GM19324 (cell line): ENCODE measurements at regions not wholly inside any gene's neighbourhood (a gene's known extent, or its start where the extent isn't known, plus 50 kb on each side); places are given as distances from the start of the nearest gene placed in this dataset.

Experiments used
- ATAC-seq: cut with Tn5 transposase; IDR thresholded peaks from one replicate; pipeline ENCODE4 v1.9.1; 2021; ENCODE audit warnings: mild to moderate bottlenecking, moderate library complexity; ENCODE audit not compliant: unreplicated experiment, low FRiP score

- no peak for ATAC-seq
Measured at GRCh38 chr5:2507611-2508010, 243.9 kb downstream of the IRX2 start.

GRCh38 chr5:2506603-2507002 lies 244.9 kb downstream of the IRX2 start:
- no peak for ATAC-seq

DNA sequence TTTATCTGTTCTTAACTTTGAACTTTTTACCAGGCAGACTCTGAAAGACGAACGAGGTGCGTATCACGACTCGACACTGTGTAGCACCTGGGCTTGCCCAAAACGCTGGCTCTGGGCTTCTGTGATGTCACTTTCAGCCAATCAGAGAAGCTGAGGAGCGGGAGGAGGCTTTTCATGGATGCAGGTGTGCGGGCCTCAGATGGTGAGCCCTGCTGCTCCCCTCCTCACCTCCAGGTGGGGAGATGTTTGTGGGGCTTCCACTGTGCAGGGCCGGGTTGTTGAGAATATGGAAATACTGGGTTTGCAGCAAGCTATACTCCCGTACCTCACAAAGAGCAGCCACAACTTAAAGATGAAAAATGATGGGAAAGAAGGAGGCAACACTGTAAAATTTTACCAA lies 246.3 kb downstream of the IRX2 start:
- no peak for ATAC-seq

DNA sequence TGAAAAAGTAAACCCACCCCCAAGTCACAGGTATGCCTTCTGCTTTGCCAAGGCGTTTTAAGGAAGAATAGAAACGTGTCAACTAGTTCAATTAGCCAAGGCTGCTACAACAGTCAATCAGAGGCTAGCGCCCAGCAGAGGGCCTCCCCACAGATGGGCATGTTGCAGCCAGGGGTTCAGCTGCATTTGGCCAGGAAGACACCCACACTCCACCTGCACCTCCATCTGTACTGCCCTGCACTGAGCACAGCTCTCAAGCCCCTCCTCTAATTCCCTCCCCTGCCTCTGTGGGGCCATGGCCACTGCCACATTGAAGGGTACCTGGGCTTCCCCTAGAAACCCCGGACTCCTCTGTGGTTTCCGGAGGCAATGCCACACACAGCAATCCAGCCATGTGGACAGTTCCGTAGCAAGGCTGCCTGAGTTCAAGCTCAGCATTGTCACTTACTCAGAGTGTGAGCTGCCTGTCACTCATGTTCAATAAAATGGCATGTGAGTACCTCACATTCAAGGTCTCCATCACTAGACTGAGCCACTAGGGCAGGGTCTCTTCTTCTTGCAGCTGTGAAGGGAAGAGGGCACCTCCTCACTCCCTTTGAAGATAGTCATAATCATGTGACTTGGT lies 248.4 kb downstream of the IRX2 start:
- ATAC-seq = no peak

DNA sequence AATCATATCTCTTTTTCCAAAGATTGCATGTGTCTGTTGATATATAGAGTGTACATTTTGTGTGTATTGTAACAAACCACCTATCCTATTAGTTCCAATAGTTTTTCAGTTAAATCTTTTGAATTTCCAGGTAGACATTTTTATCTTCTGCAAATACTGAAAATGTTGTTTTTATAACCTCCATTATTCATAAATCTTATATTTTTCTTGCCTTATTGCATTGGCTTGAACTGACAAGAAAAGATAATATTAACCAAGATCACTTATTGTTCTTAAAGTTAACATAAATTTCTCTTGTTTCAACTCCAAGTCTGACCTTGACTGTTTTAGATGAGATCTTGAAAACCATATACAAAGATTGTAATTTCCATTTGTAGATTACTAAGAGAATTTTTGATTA lies 251.6 kb downstream of the IRX2 start:
- ATAC-seq = no peak

DNA sequence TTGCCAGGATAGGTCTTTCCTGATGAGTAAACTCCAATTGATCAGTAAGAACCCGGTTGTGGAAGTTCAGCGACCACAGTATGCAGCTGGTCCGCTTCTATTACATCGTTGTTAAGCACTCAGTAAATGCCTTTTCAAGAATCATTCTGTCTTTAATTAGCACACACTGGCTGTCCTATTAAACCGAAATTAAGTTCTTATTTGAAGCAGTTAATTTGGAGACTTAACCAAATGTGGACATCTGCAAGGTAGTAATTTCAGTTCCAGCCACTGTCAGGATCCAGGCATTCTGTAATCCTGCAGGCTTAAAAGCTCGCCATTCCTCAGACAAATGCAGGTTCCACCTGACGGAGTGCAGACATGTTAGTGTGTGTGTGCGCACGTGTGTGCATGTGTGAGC lies 254.6 kb downstream of the IRX2 start:
- ATAC-seq = no peak

- no peak for ATAC-seq
Measured at GRCh38 chr5:2496126-2496525, 255.4 kb downstream of the IRX2 start.

- ATAC-seq = no peak
Measured at GRCh38 chr5:2493356-2493755, 258.1 kb downstream of the IRX2 start.

GRCh38 chr5:2492476-2492875 lies 259.0 kb downstream of the IRX2 start:
- no peak for ATAC-seq

- ATAC-seq = no peak
Measured at GRCh38 chr5:2491846-2492245, 259.6 kb downstream of the IRX2 start.

DNA sequence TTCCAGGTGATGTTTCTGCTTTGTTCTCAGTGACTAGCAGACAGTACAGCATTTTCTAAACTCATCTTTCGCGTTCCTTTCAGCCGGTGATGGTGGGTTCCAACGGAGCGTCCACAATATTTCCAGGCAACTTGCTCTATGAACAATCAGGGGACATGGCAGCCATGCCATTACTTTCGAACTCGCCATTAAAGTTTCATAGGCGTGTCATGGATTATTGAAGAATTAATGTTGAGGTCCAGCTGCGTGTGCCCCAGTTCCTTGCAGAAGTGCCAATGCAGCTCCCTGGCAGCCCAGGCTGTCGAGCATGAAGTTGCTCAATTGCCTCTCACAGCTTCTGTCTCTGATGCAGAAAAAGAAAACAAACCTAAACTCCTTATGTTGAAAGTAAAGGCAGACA lies 262.2 kb downstream of the IRX2 start:
- ATAC-seq = no peak

- ATAC-seq = no peak
Measured at GRCh38 chr5:2488593-2488992, 262.9 kb downstream of the IRX2 start.

GRCh38 chr5:2487152-2487763 lies 264.2 kb downstream of the IRX2 start:
- ATAC-seq = no peak

- ATAC-seq = no peak
Measured at GRCh38 chr5:2486373-2486772, 265.1 kb downstream of the IRX2 start.

DNA sequence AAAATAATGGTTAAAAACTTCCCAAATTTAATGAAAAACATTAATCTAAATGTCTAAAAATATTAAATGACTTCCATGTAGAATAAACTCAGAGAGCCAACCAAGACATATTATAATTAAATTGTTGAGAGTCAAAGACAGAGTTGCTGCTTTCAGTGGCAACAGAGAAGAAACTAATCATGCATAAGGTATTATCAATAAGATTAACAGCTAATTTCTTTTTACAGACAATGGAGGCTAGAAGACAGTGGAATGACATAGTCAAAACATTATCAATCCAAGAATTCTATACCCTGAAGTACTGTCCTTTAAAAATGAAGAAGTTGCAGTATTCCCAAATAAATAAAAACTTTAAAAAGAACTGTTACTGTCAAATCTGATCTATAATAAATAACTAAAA lies 268.7 kb downstream of the IRX2 start:
- ATAC-seq = no peak

- no peak for ATAC-seq
Measured at GRCh38 chr5:2480871-2481270, 270.6 kb downstream of the IRX2 start.

GRCh38 chr5:2475902-2476301 lies 275.6 kb downstream of the IRX2 start:
- ATAC-seq = no peak

GRCh38 chr5:2472670-2473069 lies 278.8 kb downstream of the IRX2 start:
- no peak for ATAC-seq

DNA sequence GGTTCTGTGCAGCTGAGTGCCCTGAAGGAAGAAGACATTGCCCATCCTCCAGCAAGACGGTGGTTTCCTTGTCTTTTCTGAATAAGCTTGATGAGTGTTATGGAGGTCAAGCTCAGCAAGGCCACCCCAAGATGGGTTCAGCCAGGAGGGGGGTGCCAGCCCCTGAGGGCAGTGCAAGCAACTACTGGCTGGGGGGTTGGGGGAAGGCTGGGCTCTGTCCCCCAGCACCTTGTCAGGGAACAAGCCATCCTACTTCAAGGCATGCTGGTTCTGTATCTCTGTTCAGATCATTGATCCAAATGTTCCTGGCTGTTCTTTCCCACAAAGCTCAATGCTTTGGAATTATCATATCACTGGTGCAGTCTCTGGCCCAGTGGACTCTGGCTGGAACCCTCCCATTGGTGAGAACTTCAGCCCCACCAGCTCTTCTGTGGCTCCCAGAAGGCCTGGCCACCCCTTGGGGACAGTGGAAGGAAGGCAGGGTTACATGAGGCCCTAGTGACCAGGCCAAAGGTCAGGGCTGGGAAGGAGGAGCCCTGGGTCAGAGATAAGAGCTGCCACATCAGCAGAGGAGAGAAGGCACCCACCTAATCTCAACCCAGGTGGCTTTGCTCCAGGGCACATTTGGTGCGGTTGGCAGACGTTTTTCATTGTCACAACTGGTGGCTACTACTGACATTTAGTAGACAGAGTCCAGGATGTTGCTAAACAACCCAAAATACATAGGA lies 280.2 kb downstream of the IRX2 start:
- no peak for ATAC-seq

- no peak for ATAC-seq
Measured at GRCh38 chr5:2466966-2467365, 284.5 kb downstream of the IRX2 start.

- no peak for ATAC-seq
Measured at GRCh38 chr5:2465383-2465782, 286.1 kb downstream of the IRX2 start.

DNA sequence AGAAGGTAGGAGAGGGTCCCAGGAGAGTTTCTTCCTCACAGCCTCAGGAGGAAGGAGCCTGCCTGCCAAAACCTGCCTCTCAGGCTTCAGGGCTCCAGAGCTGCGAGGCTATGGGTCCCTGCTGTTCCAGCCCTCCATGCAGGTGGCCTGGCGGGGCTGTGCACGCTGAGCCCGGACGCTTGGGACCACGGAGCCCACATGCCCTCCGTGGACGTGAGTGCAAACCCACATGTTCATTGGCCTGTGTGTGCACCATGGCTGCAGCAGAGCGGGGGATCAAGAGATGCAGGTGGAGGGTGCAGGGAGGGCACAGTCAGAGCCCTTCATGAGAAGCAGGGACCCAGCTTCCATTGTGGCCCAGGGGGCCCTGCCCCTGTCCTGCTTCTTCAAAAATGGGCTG lies 287.3 kb downstream of the IRX2 start:
- ATAC-seq = no peak
